HepG2 (cell line): ENCODE measurements at regions not wholly inside any gene's neighbourhood (a gene's known extent, or its start where the extent isn't known, plus 50 kb on each side); places are given as distances from the start of the nearest gene placed in this dataset.

Source experiments
- ATAC-seq: fragments of 200-7000 bp; cut with Tn5 transposase; 3 replicates; pipeline ENCODE4 v1.9.1; 2020; ENCODE audit warnings: mild to moderate bottlenecking, moderate library complexity
- BruUV-seq: library from RNA; stranded (reverse); fragments of 400-500 nt; replicated peaks from 2 replicates; lab custom pipeline; 2021; lab: Mats Ljungman, UMichigan
- CTCF ChIA-PET: fragments of 300-600 bp; formaldehyde crosslinking; extraction: SDS; loops from one replicate; lab custom pipeline; 2021; ENCODE audit warnings: low total read pairs, inconsistent platforms, low intra/inter-chr PET ratio; lab: Yijun Ruan, JAX
- POLR2A ChIA-PET: fragments of 350-600 bp; sonication (Branson Sonifier 250); formaldehyde crosslinking; loops from one replicate; lab custom pipeline; 2020; ENCODE audit warnings: antibody characterized with exemption, inconsistent platforms; lab: Yijun Ruan, JAX
- DNase-seq: peaks from one replicate; pipeline ENCODE4 v3.0.0-alpha.2; 2015; ENCODE audit warnings: low spot score
- FAIRE-seq: peaks from 3 replicates; lab custom pipeline; 2011; peaks lifted over from hg19 to GRCh38; lab: Jason Lieb, UNC
- H2AFZ ChIP-seq: one replicate; pipeline ENCODE4 v1.6.1; 2011; ENCODE audit warnings: low read length, inconsistent platforms
- H3K27ac ChIP-seq: fragments of 300-600 bp; 3 replicates; pipeline ENCODE4 v1.8.0; 2011; ENCODE audit warnings: mixed run types, mild to moderate bottlenecking, mixed read lengths, low read length, inconsistent platforms; ENCODE audit not compliant: insufficient read depth; ENCODE audit errors: extremely low read length
- H3K27me3 ChIP-seq, 2 experiments: fragments of 200-600 bp in 1 of 2; 2 replicates in 1 of 2; 3 replicates in 1 of 2; pipeline versions ENCODE4 v1.6.0 to v1.8.0; 2011; ENCODE audit warnings: low read length in 2 of 2, mild to moderate bottlenecking in 2 of 2, moderate library complexity in 2 of 2, inconsistent platforms in 1 of 2; ENCODE audit not compliant: insufficient read depth in 2 of 2, control insufficient read depth in 1 of 2
- H3K36me3 ChIP-seq, 2 experiments: fragments of 200-600 bp in 1 of 2; replicated peaks in 1 of 2; 2 replicates in 1 of 2; 3 replicates in 1 of 2; pipeline versions ENCODE4 v1.5.1 to v1.8.0; 2011; ENCODE audit warnings: low read length in 2 of 2, inconsistent platforms in 1 of 2; ENCODE audit not compliant: insufficient read depth in 2 of 2, control insufficient read depth in 1 of 2
- H3K4me1 ChIP-seq: 2 replicates; pipeline ENCODE4 v1.5.1; 2012; ENCODE audit warnings: low read length, inconsistent platforms; ENCODE audit not compliant: insufficient read depth
- H3K4me2 ChIP-seq: 2 replicates; pipeline ENCODE4 v1.6.0; 2011; ENCODE audit warnings: low read depth, low read length, inconsistent platforms
- H3K4me3 ChIP-seq, 3 experiments: fragments of 200-600 bp in 1 of 3; sonication (generic), shearing (Covaris generic) in 1 of 3; replicated peaks in 1 of 3; 2 replicates each; pipeline ENCODE4 v1.5.1; 2011 to 2016; ENCODE audit warnings: low read length in 3 of 3, inconsistent platforms in 2 of 3, low read depth in 2 of 3, mild to moderate bottlenecking in 2 of 3, control low read depth in 1 of 3, mixed read lengths in 1 of 3; ENCODE audit not compliant: insufficient read depth in 1 of 3
- H3K79me2 ChIP-seq: one replicate; pipeline ENCODE4 v1.6.1; 2011; ENCODE audit warnings: low read length, inconsistent platforms; ENCODE audit not compliant: insufficient read depth
- H3K9ac ChIP-seq: 2 replicates; pipeline ENCODE4 v1.6.0; 2011; ENCODE audit warnings: mild to moderate bottlenecking, low read depth, low read length, inconsistent platforms; ENCODE audit not compliant: insufficient read depth
- H3K9me3 ChIP-seq: 2 replicates; pipeline ENCODE4 v1.5.1; 2012; ENCODE audit warnings: mild to moderate bottlenecking, low read length
- H4K20me1 ChIP-seq: 2 replicates; pipeline ENCODE4 v1.6.0; 2011; ENCODE audit warnings: inconsistent platforms, mild to moderate bottlenecking, low read length, moderate library complexity; ENCODE audit not compliant: insufficient read depth
- AGO1 ChIP-seq: fragments of 200-400 bp; formaldehyde crosslinking; IDR thresholded peaks from 2 replicates; pipeline ENCODE4 v1.6.1; 2017; ENCODE audit warnings: mild to moderate bottlenecking, low read depth, low read length, moderate library complexity; ENCODE audit not compliant: poor library complexity, severe bottlenecking
- HNRNPLL ChIP-seq: fragments of 200-400 bp; formaldehyde crosslinking; IDR thresholded peaks from 2 replicates; pipeline ENCODE4 v1.6.1; 2017; ENCODE audit warnings: mild to moderate bottlenecking, low read depth, low read length; ENCODE audit not compliant: poor library complexity, severe bottlenecking
- IKZF5 ChIP-seq: IDR thresholded peaks from 2 replicates; pipeline ENCODE4 v1.6.1; 2018; ENCODE audit warnings: missing genetic modification reagents, mild to moderate bottlenecking, missing compliant biosample characterization
- MXD4 ChIP-seq: IDR thresholded peaks from 2 replicates; pipeline ENCODE4 v1.6.1; 2016; ENCODE audit warnings: mild to moderate bottlenecking, missing biosample characterization, missing genetic modification reagents
- PRPF4 ChIP-seq: fragments of 200-400 bp; formaldehyde crosslinking; IDR thresholded peaks from 2 replicates; pipeline ENCODE4 v1.6.1; 2016; ENCODE audit warnings: low read length, low read depth; ENCODE audit not compliant: poor library complexity, severe bottlenecking
- SKIL ChIP-seq: sonication (generic); formaldehyde crosslinking; IDR thresholded peaks from 2 replicates; pipeline ENCODE4 v1.8.0; 2022; ENCODE audit warnings: missing genetic modification reagents, mild to moderate bottlenecking, moderate library complexity, borderline replicate concordance
- TFE3 ChIP-seq: IDR thresholded peaks from 2 replicates; pipeline ENCODE4 v1.6.1; 2016
- ZBTB40 ChIP-seq, 2 experiments: fragments of 450-650 bp in 1 of 2; sonication (generic) in 1 of 2; formaldehyde crosslinking in 1 of 2; IDR thresholded peaks; 2 replicates each; pipeline versions ENCODE4 v1.6.1 to v1.8.0; 2016 to 2022; ENCODE audit warnings: antibody characterized with exemption in 1 of 2, mild to moderate bottlenecking in 1 of 2, missing genetic modification reagents in 1 of 2
- ZFX ChIP-seq: sonication (generic); formaldehyde crosslinking; IDR thresholded peaks from 2 replicates; pipeline ENCODE4 v1.4.0; 2020; ENCODE audit warnings: mild to moderate bottlenecking, low read depth, missing genetic modification reagents, moderate library complexity
- ZNF782 ChIP-seq: sonication (generic); formaldehyde crosslinking; IDR thresholded peaks from 2 replicates; pipeline ENCODE4 v1.4.0; 2020; ENCODE audit warnings: missing genetic modification reagents, mild to moderate bottlenecking, borderline replicate concordance
- WGBS: methylation state at CpG from one replicate; pipeline ENCODE4 v1.1.6; 2017; ENCODE audit warnings: low lambda C conversion rate; 5-methylcytosine and 5-hydroxymethylcytosine counted together
- in situ Hi-C: cut with HindIII; loops from 2 replicates; pipeline ENCODE4 v1.10.0; 2017; ENCODE audit warnings: low pct_unique_long_range_greater_than_20kb; ENCODE audit not compliant: extremely low pct_ligation_motif_present
- intact Hi-C: fragments of 100-400 bp; cut with micrococcal nuclease; formaldehyde crosslinking; loops from one replicate; pipeline ENCODE4 v1.10.0; 2022; ENCODE audit not compliant: unreplicated experiment

- Histone ChIP-seq H2AFZ (no peak overlapping the region), H3K79me2 (no peaks in the 10 kb centered on the region), H3K27ac (no peak overlapping the region), H3K4me2 (no peak overlapping the region), H3K4me1 (peaks cover 10% of the 10 kb centered on the region; the same call in 1 of the 2 replicates), H3K9ac (no peak overlapping the region), H3K36me3 (no peaks in the 10 kb centered on the region), H4K20me1 (no peaks in the 10 kb centered on the region), H3K27me3 (no peaks in the 10 kb centered on the region), H3K4me3 (no peak overlapping the region), H3K9me3 (no peaks in the 10 kb centered on the region)
- ChIA-PET POLR2A (no interaction called here), CTCF (no interaction called here)
- intact Hi-C loops, result no loop called here
- no peak for ATAC-seq
- FAIRE-seq, result no peak
- WGBS, result 11% methylated on average over 3 of the region's 3 CpGs
- no peak for DNase-seq
- in situ Hi-C loops, result no loop called here
- BruUV-seq, result no TSS peak
- TF ChIP-seq HNRNPLL (no peak), AGO1 (no peak), ZFX (CRISPR knock-in tag) (no peak), IKZF5 (CRISPR knock-in tag) (no peak), ZBTB40 (IDR thresholded peaks at IDR 0.05) (no peak), ZBTB40 (CRISPR knock-in tag; IDR thresholded peaks at IDR 0.05) (no peak), ZNF782 (no peak), PRPF4 (no peak), TFE3 (no peak), SKIL (CRISPR knock-in tag) (no peak), MXD4 (CRISPR knock-in tag) (no peak)
Measured at GRCh38 chr2:161008311-161008710, 151.9 kb upstream of the TANK start.
